GM23338 (cell line): ENCODE measurements at regions not wholly inside any gene's neighbourhood (a gene's known extent, or its start where the extent isn't known, plus 50 kb on each side); places are given as distances from the start of the nearest gene placed in this dataset.

Source experiments
- ATAC-seq: fragments of 200-7000 bp; cut with Tn5 transposase; 3 replicates; pipeline ENCODE4 v1.9.1; 2020
- DNase-seq: peaks from one replicate; pipeline ENCODE4 v3.0.0-alpha.2; 2015; ENCODE audit warnings: low spot score
- H2AFZ ChIP-seq: fragments of 200-600 bp; sonication (generic); 2 replicates; pipeline ENCODE4 v1.8.0; 2016; ENCODE audit warnings: antibody characterized with exemption, mild to moderate bottlenecking, moderate library complexity
- H3F3A ChIP-seq: fragments of 200-600 bp; sonication (generic); replicated peaks from 2 replicates; pipeline ENCODE4 v1.8.0; 2017; ENCODE audit warnings: antibody characterized with exemption, mixed run types, low read depth
- H3K27ac ChIP-seq: fragments of 200-600 bp; sonication (generic); 2 replicates; pipeline ENCODE4 v1.6.1; 2016; ENCODE audit warnings: low read depth
- H3K27me3 ChIP-seq: fragments of 200-600 bp; sonication (generic); 2 replicates; pipeline ENCODE4 v1.8.0; 2016; ENCODE audit warnings: mild to moderate bottlenecking, mixed run types, moderate library complexity; ENCODE audit not compliant: insufficient read depth
- H3K36me3 ChIP-seq: fragments of 200-600 bp; sonication (generic); 2 replicates; pipeline ENCODE4 v1.8.0; 2016; ENCODE audit warnings: mild to moderate bottlenecking; ENCODE audit not compliant: insufficient read depth
- H3K4me1 ChIP-seq: fragments of 200-600 bp; sonication (generic); 2 replicates; pipeline ENCODE4 v1.8.0; 2016; ENCODE audit warnings: mild to moderate bottlenecking, moderate library complexity; ENCODE audit not compliant: insufficient read depth
- H3K4me2 ChIP-seq: fragments of 200-600 bp; sonication (generic); 2 replicates; pipeline ENCODE4 v1.7.1; 2017; ENCODE audit warnings: mixed run types
- H3K4me3 ChIP-seq: fragments of 200-600 bp; sonication (generic); 2 replicates; pipeline ENCODE4 v1.6.1; 2016; ENCODE audit warnings: mixed run types
- H3K79me2 ChIP-seq: fragments of 200-600 bp; sonication (generic); replicated peaks from 2 replicates; pipeline ENCODE4 v1.8.0; 2017; ENCODE audit warnings: mild to moderate bottlenecking; ENCODE audit not compliant: insufficient read depth
- H3K9me2 ChIP-seq: fragments of 200-600 bp; sonication (generic); 2 replicates; pipeline ENCODE4 v1.8.0; 2017; ENCODE audit not compliant: insufficient read depth
- H4K20me1 ChIP-seq: fragments of 200-600 bp; sonication (generic); replicated peaks from 2 replicates; pipeline ENCODE4 v1.8.0; 2017; ENCODE audit warnings: mild to moderate bottlenecking; ENCODE audit not compliant: insufficient read depth
- H3K27ac Mint-ChIP-seq: 2 replicates; pipeline ENCODE4 v1.8.0; 2020; ENCODE audit warnings: inconsistent platforms, mild to moderate bottlenecking, moderate library complexity, mixed read lengths
- H3K27me3 Mint-ChIP-seq: 3 replicates; pipeline ENCODE4 v1.8.0; 2022; ENCODE audit warnings: low read depth, mild to moderate bottlenecking, moderate library complexity, mixed read lengths, inconsistent platforms; ENCODE audit not compliant: insufficient read depth, poor library complexity
- H3K36me3 Mint-ChIP-seq: 3 replicates; pipeline ENCODE4 v1.8.0; 2021; ENCODE audit warnings: low read depth, mild to moderate bottlenecking, inconsistent platforms, moderate library complexity, mixed read lengths
- H3K4me1 Mint-ChIP-seq: 3 replicates; pipeline ENCODE4 v1.8.0; 2020; ENCODE audit warnings: mild to moderate bottlenecking, inconsistent platforms, mixed read lengths
- H3K4me3 Mint-ChIP-seq: 3 replicates; pipeline ENCODE4 v1.8.0; 2021; ENCODE audit warnings: moderate library complexity, mild to moderate bottlenecking, inconsistent platforms, mixed read lengths
- H3K9me3 Mint-ChIP-seq: 3 replicates; pipeline ENCODE4 v1.8.0; 2020; ENCODE audit warnings: moderate library complexity, mild to moderate bottlenecking, inconsistent platforms, mixed read lengths
- CTCF ChIP-seq, 2 experiments: fragments of 200-600 bp in 1 of 2; sonication (generic) in 1 of 2; conservative IDR thresholded peaks; 2 replicates each; pipeline versions ENCODE4 v1.5.1 to v1.6.1; 2016 to 2017; ENCODE audit warnings: antibody characterized with exemption in 2 of 2, low read depth in 2 of 2, mild to moderate bottlenecking in 2 of 2, moderate library complexity in 1 of 2
- ETS1 ChIP-seq: IDR thresholded peaks from 2 replicates; pipeline ENCODE4 v1.6.1; 2016; ENCODE audit warnings: antibody characterized with exemption
- EZH2phosphoT487 ChIP-seq: fragments of 200-600 bp; sonication (generic); IDR thresholded peaks from one replicate; pipeline ENCODE4 v1.8.1; 2018; ENCODE audit warnings: antibody characterized with exemption; ENCODE audit not compliant: unreplicated experiment
- POLR2AphosphoS5 ChIP-seq: IDR thresholded peaks from 2 replicates; pipeline ENCODE4 v1.6.1; 2016; ENCODE audit warnings: antibody characterized with exemption, low read depth
- STAT1 ChIP-seq: IDR thresholded peaks from one replicate; pipeline ENCODE4 v1.6.1; 2016; ENCODE audit warnings: antibody characterized with exemption; ENCODE audit not compliant: unreplicated experiment
- ZNF114 ChIP-seq: fragments of 250-450 bp; sonication (Bioruptor Pico); IDR thresholded peaks from 2 replicates; pipeline ENCODE4 v1.5.0; 2020; ENCODE audit warnings: mild to moderate bottlenecking, moderate library complexity
- ZNF331 ChIP-seq: fragments of 250-450 bp; sonication (Bioruptor Pico); IDR thresholded peaks from 2 replicates; pipeline ENCODE4 v1.5.0; 2020; ENCODE audit warnings: low read depth, mild to moderate bottlenecking, moderate library complexity
- TF ChIP-seq, protein P1 (sequence below): fragments of 250-450 bp; sonication (Bioruptor Pico); IDR thresholded peaks from 2 replicates; pipeline ENCODE4 v1.5.0; 2020; ENCODE audit warnings: mild to moderate bottlenecking, moderate library complexity

GRCh38 chr9:17936365-17936764 is 357.5 kb downstream of the SH3GL2 start (continued):
- no peak for TF ChIP-seq CTCF (conservative IDR thresholded peaks at IDR 0.05; ENCODE audit: low read depth in 2 of 2)

DNA sequence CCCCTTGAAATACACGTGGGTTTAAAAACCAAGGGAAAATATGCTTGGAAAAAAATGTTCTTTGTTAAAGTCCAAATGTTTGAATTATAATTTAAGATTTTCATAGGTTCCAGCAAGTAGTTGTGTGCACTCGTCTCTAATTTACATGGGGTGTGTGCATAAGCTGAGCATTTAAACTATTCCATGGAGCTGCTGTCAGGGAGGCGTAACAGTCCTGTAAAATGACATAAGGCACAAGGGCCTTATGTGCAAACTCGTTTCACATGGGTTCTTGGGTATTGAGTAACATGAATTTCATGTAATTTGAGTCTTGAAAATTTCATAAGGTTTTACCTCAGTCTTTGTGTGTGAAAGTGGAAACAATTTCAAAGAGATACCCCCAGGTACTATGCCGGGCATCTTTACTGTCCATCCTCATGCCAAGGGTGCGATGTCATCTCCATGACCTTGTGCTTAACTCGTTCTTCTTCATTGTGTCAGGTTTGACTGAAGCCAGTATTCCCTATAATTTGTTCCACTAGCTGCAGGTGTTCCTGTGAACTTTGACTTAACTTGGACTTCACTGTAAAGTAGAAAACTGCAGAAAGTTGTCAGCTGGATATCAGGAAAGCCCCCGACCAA is 359.3 kb downstream of the SH3GL2 start:
- Mint-ChIP-seq H3K27ac (no peak overlapping the region), H3K4me3 (no peak overlapping the region), H3K4me1 (no peaks in the 10 kb centered on the region), H3K36me3 (no peaks in the 10 kb centered on the region), H3K9me3 (no peaks in the 10 kb centered on the region), H3K27me3 (peaks cover 3% of the 10 kb centered on the region)
- H4K20me1 ChIP-seq: no peaks in the 10 kb centered on the region
- ATAC-seq (no peak), DNase-seq (no peak)
- no peaks in the 10 kb centered on the region for H3F3A ChIP-seq
- H3K9me2 ChIP-seq: peaks cover 11% of the 10 kb centered on the region; the same call in 1 of the 2 replicates
- H3K4me1 ChIP-seq: peaks cover 3% of the 10 kb centered on the region; the same call in 1 of the 2 replicates
- TF ChIP-seq ZNF114 (CRISPR knock-in tag) (no peak), ZNF331 (CRISPR knock-in tag) (no peak), CTCF (conservative IDR thresholded peaks at IDR 0.05; ENCODE audit: low read depth in 2 of 2) (no peak), STAT1 (no peak)
- H3K79me2 ChIP-seq: no peaks in the 10 kb centered on the region
- H3K27ac ChIP-seq: no peak overlapping the region
- no peaks in the 10 kb centered on the region for H3K27me3 ChIP-seq
- H3K4me3 ChIP-seq: no peak overlapping the region
- H2AFZ ChIP-seq: no peak overlapping the region
- H3K4me2 ChIP-seq: no peak overlapping the region
- no peaks in the 10 kb centered on the region for H3K36me3 ChIP-seq

- H3K9me3 Mint-ChIP-seq: peaks cover 6% of the 10 kb centered on the region
- ATAC-seq (no peak), DNase-seq (no peak)
- Histone ChIP-seq H3K27me3 (no peaks in the 10 kb centered on the region), H4K20me1 (no peaks in the 10 kb centered on the region), H3K79me2 (no peaks in the 10 kb centered on the region), H3K4me3 (no peak overlapping the region), H3K36me3 (no peaks in the 10 kb centered on the region), H2AFZ (no peak overlapping the region), H3K4me1 (peaks cover 6% of the 10 kb centered on the region; the same call in 1 of the 2 replicates), H3K4me2 (no peak overlapping the region), H3K9me2 (0 out of 2 replicates have a peak, but pooled peaks cover 4% of the 10 kb centered on the region), H3F3A (no peaks in the 10 kb centered on the region), H3K27ac (no peak overlapping the region)
- H3K36me3 Mint-ChIP-seq: peaks cover 5% of the 10 kb centered on the region
- H3K27ac Mint-ChIP-seq: no peak overlapping the region
- H3K4me1 Mint-ChIP-seq: peaks cover 2% of the 10 kb centered on the region; the same call in 2 of the 3 replicates
- H3K27me3 Mint-ChIP-seq: peaks cover 6% of the 10 kb centered on the region
- no peak overlapping the region for H3K4me3 Mint-ChIP-seq
- no peak for TF ChIP-seq ETS1
- no peak for TF ChIP-seq POLR2AphosphoS5
- TF ChIP-seq STAT1: no peak
- TF ChIP-seq, protein P1, sequence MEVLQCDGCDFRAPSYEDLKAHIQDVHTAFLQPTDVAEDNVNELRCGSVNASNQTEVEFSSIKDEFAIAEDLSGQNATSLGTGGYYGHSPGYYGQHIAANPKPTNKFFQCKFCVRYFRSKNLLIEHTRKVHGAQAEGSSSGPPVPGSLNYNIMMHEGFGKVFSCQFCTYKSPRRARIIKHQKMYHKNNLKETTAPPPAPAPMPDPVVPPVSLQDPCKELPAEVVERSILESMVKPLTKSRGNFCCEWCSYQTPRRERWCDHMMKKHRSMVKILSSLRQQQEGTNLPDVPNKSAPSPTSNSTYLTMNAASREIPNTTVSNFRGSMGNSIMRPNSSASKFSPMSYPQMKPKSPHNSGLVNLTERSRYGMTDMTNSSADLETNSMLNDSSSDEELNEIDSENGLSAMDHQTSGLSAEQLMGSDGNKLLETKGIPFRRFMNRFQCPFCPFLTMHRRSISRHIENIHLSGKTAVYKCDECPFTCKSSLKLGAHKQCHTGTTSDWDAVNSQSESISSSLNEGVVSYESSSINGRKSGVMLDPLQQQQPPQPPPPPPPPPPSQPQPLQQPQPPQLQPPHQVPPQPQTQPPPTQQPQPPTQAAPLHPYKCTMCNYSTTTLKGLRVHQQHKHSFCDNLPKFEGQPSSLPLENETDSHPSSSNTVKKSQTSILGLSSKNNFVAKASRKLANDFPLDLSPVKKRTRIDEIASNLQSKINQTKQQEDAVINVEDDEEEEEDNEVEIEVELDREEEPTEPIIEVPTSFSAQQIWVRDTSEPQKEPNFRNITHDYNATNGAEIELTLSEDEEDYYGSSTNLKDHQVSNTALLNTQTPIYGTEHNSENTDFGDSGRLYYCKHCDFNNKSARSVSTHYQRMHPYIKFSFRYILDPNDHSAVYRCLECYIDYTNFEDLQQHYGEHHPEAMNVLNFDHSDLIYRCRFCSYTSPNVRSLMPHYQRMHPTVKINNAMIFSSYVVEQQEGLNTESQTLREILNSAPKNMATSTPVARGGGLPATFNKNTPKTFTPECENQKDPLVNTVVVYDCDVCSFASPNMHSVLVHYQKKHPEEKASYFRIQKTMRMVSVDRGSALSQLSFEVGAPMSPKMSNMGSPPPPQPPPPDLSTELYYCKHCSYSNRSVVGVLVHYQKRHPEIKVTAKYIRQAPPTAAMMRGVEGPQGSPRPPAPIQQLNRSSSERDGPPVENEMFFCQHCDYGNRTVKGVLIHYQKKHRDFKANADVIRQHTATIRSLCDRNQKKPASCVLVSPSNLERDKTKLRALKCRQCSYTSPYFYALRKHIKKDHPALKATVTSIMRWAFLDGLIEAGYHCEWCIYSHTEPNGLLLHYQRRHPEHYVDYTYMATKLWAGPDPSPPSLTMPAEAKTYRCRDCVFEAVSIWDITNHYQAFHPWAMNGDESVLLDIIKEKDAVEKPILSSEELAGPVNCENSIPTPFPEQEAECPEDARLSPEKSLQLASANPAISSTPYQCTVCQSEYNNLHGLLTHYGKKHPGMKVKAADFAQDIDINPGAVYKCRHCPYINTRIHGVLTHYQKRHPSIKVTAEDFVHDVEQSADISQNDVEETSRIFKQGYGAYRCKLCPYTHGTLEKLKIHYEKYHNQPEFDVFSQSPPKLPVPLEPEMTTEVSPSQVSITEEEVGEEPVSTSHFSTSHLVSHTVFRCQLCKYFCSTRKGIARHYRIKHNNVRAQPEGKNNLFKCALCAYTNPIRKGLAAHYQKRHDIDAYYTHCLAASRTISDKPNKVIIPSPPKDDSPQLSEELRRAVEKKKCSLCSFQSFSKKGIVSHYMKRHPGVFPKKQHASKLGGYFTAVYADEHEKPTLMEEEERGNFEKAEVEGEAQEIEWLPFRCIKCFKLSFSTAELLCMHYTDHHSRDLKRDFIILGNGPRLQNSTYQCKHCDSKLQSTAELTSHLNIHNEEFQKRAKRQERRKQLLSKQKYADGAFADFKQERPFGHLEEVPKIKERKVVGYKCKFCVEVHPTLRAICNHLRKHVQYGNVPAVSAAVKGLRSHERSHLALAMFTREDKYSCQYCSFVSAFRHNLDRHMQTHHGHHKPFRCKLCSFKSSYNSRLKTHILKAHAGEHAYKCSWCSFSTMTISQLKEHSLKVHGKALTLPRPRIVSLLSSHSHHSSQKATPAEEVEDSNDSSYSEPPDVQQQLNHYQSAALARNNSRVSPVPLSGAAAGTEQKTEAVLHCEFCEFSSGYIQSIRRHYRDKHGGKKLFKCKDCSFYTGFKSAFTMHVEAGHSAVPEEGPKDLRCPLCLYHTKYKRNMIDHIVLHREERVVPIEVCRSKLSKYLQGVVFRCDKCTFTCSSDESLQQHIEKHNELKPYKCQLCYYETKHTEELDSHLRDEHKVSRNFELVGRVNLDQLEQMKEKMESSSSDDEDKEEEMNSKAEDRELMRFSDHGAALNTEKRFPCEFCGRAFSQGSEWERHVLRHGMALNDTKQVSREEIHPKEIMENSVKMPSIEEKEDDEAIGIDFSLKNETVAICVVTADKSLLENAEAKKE: no peak
- no peak for TF ChIP-seq ZNF331 (CRISPR knock-in tag)
- no peak for TF ChIP-seq EZH2phosphoT487
Observed at GRCh38 chr9:17942498-17942897, 363.6 kb downstream of the SH3GL2 start.
